ENCODE measurements at regions not wholly inside any gene's neighbourhood (a gene's known extent, or its start where the extent isn't known, plus 50 kb on each side); places are given as distances from the start of the nearest gene placed in this dataset.
A peak's percentile ranks its signal among the peaks of the same experiment; 100 is the strongest.
"Not testable (repeated sequence)": the region's sequence is repeated elsewhere in the genome, so short reads cannot be mapped to it uniquely, and the experiment has no call there.

- H3K4me1 ChIP-seq (ENCODE audit: low read depth); H3K36me3 ChIP-seq; H3K4me3 ChIP-seq; H3K27ac ChIP-seq; DNase-seq (ENCODE audit: low read depth in 1 of 2, low spot score in 1 of 2); H3K9me3 ChIP-seq (ENCODE audit: low read depth); H3K27me3 ChIP-seq: not testable (repeated sequence)
Observed at GRCh38 chr6:3672339-3672738, 79.2 kb downstream of the PXDC1 start.

- Histone ChIP-seq H3K4me1 (ENCODE audit: low read depth) (no peaks in the 10 kb centered on the region), H3K27me3 (no peaks in the 10 kb centered on the region), H3K36me3 (no peaks in the 10 kb centered on the region), H3K27ac (no peak overlapping the region), H3K4me3 (no peak overlapping the region), H3K9me3 (ENCODE audit: low read depth) (no peaks in the 10 kb centered on the region)
- no peak for DNase-seq (ENCODE audit: low read depth in 1 of 2, low spot score in 1 of 2)
- no peak for TF ChIP-seq CTCF (IDR thresholded peaks at IDR 0.05; ENCODE audit: low read depth, low read length)
Observed at GRCh38 chr6:3671382-3671781, 80.1 kb downstream of the PXDC1 start.

- TF ChIP-seq CTCF (IDR thresholded peaks at IDR 0.05; ENCODE audit: low read depth, low read length), result no peak
- H3K36me3 ChIP-seq, result no peaks in the 10 kb centered on the region
- no peak overlapping the region for H3K27ac ChIP-seq
- H3K27me3 ChIP-seq, result no peaks in the 10 kb centered on the region
- H3K4me3 ChIP-seq, result no peak overlapping the region
- DNase-seq (ENCODE audit: low read depth in 1 of 2, low spot score in 1 of 2), result no peak
- H3K4me1 ChIP-seq (ENCODE audit: low read depth), result peaks cover 3% of the 10 kb centered on the region
- no peaks in the 10 kb centered on the region for H3K9me3 ChIP-seq (ENCODE audit: low read depth)
Observed at GRCh38 chr6:3670356-3670755, 81.2 kb downstream of the PXDC1 start.

- H3K27ac ChIP-seq, result no peak overlapping the region
- H3K4me1 ChIP-seq (ENCODE audit: low read depth), result peaks cover 8% of the 10 kb centered on the region
- no peak for TF ChIP-seq CTCF (IDR thresholded peaks at IDR 0.05; ENCODE audit: low read depth, low read length)
- no peaks in the 10 kb centered on the region for H3K27me3 ChIP-seq
- no peaks in the 10 kb centered on the region for H3K9me3 ChIP-seq (ENCODE audit: low read depth)
- DNase-seq (ENCODE audit: low read depth in 1 of 2, low spot score in 1 of 2), result no peak
- no peak overlapping the region for H3K4me3 ChIP-seq
- no peaks in the 10 kb centered on the region for H3K36me3 ChIP-seq
Observed at GRCh38 chr6:3669916-3670315, 81.6 kb downstream of the PXDC1 start.

GRCh38 chr6:3665608-3666007 lies 85.9 kb downstream of the PXDC1 start:
- H3K27ac ChIP-seq, result no peak overlapping the region
- H3K4me1 ChIP-seq (ENCODE audit: low read depth), result peaks cover 15% of the 10 kb centered on the region
- H3K4me3 ChIP-seq, result no peak overlapping the region
- no peaks in the 10 kb centered on the region for H3K9me3 ChIP-seq (ENCODE audit: low read depth)
- no peaks in the 10 kb centered on the region for H3K27me3 ChIP-seq
- no peak for DNase-seq (ENCODE audit: low read depth in 1 of 2, low spot score in 1 of 2)
- TF ChIP-seq CTCF (IDR thresholded peaks at IDR 0.05; ENCODE audit: low read depth, low read length), result no peak
- H3K36me3 ChIP-seq, result no peaks in the 10 kb centered on the region

- no peak for TF ChIP-seq CTCF (IDR thresholded peaks at IDR 0.05; ENCODE audit: low read depth, low read length)
- H3K36me3 ChIP-seq, result no peaks in the 10 kb centered on the region
- H3K4me1 ChIP-seq (ENCODE audit: low read depth), result peaks cover 15% of the 10 kb centered on the region
- H3K4me3 ChIP-seq, result no peak overlapping the region
- peak; percentile 16 to 30 for DNase-seq (ENCODE audit: low read depth in 1 of 2, low spot score in 1 of 2)
- no peaks in the 10 kb centered on the region for H3K9me3 ChIP-seq (ENCODE audit: low read depth)
- H3K27me3 ChIP-seq, result no peaks in the 10 kb centered on the region
- no peak overlapping the region for H3K27ac ChIP-seq
Observed at GRCh38 chr6:3664625-3665041, 86.9 kb downstream of the PXDC1 start.
